Transverse colon (tissue), 3 donors: ENCODE measurements at regions not wholly inside any gene's neighbourhood (a gene's known extent, or its start where the extent isn't known, plus 50 kb on each side); places are given as distances from the start of the nearest gene placed in this dataset.

Source experiments
- CTCF ChIP-seq, 5 experiments: fragments of 200-600 bp in 3 of 5; fragments of 450-650 bp in 2 of 5; sonication (generic) in 3 of 5; IDR thresholded peaks; 1 replicate in 2 of 5; 2 replicates in 3 of 5; pipeline ENCODE4 v1.5.1; 2016 to 2017; ENCODE audit warnings: antibody characterized with exemption in 5 of 5, inconsistent platforms in 3 of 5, mild to moderate bottlenecking in 2 of 5, moderate library complexity in 1 of 5
- EP300 ChIP-seq: sonication (generic); formaldehyde crosslinking; IDR thresholded peaks from one replicate; pipeline ENCODE4 v1.6.1; 2017; ENCODE audit warnings: antibody characterized with exemption, low read depth
- POLR2A ChIP-seq: fragments of 450-650 bp; IDR thresholded peaks from one replicate; pipeline ENCODE4 v1.6.1; 2016; ENCODE audit warnings: antibody characterized with exemption, mild to moderate bottlenecking, moderate library complexity

- TF ChIP-seq CTCF (IDR thresholded peaks at IDR 0.05) (no peak), POLR2A (no peak), EP300 (no peak)
Measured at GRCh38 chr7:13307040-13307439, 619.6 kb downstream of the ARL4A start.
